HG03342 (cell line): ENCODE measurements at regions not wholly inside any gene's neighbourhood (a gene's known extent, or its start where the extent isn't known, plus 50 kb on each side); places are given as distances from the start of the nearest gene placed in this dataset.

Experiments
- ATAC-seq: cut with Tn5 transposase; IDR thresholded peaks from one replicate; pipeline ENCODE4 v1.9.1; 2021; ENCODE audit warnings: mild to moderate bottlenecking, moderate library complexity; ENCODE audit not compliant: unreplicated experiment

DNA sequence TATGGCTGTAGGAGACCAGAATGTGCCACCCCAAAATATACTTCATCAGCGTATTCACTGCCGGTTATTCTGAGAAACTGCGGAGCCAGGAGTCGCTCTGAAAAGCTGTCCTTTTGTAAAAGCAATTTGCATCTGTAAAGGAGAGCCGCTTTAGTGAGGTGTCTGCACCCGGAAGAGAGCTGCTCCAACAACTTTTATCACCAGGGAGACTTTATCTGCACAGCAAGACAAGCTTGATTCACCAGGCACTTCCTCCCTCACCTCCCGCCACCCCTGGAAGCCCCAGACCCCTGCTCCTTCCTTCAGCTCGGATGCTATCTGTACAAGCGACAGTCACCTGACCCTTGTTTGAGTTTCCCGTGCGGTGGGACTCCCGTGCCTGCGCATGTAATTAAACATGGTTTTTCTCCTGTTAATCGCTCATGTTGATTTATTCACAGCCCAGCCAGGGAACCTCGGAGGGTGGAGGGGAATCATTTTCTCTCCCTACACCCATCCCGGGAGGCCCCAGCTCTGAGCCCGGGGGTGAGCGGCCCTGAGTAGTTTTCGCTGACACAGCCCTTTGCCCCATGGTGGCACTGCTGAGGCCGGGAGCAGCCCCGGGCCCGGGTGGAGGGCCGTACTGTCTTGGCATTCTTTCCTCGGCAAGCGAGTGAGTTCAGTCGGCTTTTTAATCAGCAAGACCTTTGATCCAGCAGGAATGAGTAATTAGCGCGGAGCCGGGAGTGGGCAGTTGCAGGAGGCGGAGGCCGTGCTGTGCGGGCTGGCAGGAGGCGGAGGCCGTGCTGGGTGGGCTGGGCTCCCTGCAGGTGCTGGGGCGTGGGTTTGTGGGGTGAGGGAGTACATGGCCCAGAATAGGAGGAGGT, 222.7 kb upstream of the CIBAR2 start:
- no peak for ATAC-seq

DNA sequence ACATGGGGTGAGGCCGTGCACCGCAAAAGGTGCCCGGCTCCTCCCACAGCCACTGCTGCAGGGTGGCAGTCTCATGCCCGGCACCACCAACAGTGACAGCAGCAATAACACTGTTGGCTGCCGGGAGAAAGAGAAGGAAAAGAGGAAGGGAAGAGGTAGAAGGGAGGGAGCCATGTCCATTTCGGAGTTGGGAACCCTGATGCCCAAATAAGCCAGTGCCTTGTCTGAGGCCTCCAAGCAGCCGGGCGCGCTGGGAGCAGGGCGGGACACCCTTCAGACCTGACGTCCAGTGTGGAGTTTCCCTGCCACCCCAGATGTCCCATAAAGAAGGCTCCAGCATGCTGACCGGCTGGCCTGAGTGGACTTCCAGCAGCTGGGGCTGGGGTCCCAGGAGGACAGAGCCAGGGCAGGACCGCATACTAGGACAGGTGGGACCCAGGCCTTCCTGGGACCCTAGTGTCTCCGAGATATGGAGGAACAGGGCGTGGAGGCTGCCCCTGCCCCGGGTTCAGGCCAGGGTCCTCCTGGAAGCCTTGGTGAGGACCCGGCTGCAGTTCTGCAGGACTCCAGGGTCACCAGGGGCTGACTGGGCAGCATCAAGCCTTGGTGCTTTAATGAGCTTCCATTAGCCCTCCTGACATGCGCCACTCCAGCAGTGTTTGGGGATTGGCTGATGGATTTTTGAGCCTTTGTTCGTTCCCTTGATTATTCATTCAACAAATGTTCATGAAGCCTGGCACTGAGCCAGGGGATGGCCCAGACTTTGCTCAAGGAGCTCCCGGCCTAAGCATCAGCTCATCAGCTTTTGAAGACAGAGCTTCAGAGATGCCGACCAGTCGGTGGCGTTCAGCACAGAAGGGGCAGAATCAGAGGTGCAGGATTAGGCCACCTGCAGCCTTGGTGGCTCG, 223.6 kb upstream of the CIBAR2 start:
- ATAC-seq: no peak

DNA sequence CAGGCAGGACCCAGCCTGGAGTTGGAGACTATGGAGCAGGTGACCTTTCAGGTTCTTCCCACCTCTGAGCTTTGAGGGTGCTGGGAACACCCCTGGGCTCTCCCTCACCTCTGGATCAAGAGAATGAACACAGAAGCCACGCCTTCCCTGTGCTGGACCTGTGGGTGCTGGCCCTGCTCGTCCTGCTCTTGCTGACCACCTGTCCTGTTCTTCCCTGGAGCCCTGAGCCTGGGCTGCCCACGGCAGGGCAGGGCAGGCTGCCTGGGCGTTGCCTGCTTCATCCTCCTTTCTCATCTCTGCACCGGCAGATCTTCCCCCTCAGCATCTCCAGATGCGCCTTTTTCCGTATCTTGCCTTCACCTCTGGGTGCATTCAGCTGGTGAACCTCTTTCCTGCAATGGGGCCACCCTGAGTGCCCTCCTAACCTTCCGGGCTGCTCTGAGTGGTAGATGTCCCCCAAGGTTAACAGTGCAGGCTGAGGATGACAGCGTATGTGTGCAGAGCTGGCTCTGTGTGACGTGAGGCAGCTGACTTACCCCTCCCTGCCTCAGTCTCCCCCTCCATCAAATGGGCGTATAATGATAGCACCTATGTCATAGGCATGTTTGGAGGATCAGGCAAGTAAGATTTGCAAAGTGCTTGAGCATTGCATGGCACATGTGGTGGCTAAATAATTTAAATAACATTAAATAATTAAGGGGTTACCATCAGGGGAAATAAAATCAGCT, 225.8 kb upstream of the CIBAR2 start:
- ATAC-seq: no peak

- no peak for ATAC-seq
These were observed 226.3 kb upstream of the CIBAR2 start for GRCh38 chr16:85338638-85338982.

DNA sequence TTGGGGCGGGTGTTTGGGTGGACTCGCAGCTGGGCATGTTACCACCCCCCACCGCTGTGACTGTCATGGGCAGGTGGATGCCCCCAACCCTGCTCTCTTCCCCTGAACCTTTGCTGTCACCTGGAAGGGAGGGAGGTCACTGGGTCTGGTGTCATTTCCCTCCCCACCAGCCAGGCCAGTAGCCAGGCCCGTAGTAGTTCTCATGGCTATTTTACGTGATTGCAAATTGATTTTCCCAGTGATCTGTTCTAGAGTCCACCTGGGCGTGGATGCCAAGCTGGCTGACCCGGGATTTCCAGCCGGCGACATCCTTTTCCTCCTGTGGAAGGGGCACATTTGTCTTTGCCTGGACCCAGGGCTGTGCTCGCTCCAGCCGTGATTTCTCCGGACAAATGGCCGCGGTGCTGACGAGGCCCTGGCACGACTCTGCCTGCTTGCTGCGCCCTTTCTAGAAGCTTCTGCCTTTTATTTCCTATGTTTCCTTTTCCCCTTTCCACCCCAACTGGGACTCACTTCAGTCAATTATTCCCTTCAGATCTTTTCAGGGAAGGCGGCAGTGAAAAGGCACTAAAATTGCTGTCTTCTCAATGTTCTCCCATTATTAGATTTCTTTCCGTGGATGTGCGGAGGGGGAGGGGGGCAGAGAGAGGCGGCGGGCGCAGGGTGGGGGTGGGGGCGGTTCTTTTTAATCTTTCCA, 226.9 kb upstream of the CIBAR2 start:
- ATAC-seq: no peak

DNA sequence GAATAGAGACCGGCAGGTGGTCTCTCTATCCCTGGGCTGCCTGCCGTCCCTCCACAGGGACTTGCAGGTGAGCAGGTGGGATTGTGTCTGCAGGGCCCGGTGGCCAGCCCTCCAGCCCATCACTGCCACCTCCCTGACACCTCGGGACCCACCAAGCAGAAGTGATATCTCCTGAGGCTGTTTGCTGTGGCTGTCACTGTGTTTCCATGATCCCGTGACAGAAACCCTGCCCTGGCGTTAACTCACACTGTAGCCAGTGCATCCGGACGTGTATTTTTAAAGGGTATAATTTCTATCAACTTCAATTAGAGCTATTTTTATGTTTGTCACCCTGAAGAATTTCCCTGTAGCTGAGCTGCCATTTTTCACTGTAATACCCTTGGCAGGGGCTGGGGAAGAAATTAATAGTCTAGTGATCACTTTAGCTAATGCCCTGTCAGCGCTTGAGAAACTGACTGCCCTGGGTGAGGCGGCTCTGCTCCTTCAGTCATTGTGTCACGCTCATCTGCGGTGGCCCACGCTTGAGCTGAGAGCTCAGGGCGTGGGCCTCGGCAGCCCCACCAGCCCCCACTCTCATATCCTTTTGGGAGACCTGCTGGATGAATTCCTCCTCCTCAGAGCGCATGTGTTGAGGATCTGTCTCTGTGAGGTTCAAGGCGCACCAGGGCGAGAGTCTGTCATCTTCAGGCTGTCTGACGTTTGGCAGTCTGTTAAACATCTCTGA, 229.9 kb upstream of the CIBAR2 start:
- ATAC-seq: no peak

GRCh38 chr16:85344502-85345128, 232.3 kb upstream of the CIBAR2 start:
- no peak for ATAC-seq

DNA sequence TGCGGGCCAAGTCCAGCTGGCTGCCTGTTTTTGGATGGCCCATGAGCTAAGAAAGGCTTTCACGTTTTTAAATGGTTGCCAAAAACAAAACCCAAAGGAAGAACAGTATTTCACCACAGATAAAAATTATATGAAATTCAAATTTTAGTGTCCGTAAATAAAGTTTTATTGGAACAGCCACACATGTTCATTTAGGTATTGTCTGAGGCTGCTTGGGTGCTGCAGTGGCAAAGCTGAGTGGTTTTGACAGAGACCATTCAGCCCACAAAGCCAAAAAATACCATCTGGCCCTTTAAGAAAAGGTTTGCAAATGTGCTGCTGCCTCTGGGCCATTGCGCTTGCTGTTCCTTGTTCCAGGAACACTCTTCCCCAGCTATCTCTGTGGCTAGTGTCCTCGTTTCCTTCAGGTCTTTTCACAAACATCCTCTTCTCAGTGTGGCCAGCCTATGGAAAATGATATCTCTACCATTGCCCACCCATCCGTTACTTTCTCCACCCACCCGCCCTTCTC, 232.9 kb upstream of the CIBAR2 start:
- ATAC-seq: no peak

DNA sequence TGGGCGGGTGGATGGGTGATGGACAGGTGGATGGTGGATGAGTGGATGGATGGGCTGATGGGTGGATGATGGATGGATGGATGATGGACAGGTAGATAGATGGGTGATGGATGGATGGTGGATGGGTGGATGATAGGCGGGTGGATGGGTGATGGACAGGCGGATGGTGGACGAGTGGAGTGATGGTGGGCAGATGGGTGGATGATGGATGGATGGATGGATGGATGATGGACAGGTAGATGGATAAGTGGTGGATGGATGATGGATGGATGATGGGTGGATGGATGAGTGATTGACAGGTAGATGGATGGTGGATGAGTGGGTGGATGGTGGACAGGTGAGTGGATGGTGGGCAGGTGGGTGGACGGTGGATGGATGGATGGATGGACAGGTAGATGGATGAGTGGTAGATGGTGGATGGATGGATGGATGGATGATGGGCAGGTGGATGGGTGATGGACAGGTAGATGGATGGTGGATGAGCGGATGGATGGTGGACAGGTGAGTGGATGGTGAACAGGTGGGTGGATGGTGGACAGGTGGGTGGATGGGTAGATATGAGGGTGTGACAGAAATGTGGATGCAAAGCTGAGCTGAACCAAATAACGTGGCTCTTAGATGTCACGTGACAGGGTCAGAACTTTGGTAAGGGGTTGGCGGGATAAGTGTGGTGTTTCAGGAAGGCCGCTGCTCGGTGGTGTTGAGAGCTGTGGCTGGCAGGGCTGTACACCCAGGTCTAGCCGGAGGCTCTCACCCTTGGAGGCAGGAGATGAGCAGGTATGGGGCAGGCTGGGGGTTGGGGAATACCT, 234.3 kb upstream of the CIBAR2 start:
- ATAC-seq: no peak

DNA sequence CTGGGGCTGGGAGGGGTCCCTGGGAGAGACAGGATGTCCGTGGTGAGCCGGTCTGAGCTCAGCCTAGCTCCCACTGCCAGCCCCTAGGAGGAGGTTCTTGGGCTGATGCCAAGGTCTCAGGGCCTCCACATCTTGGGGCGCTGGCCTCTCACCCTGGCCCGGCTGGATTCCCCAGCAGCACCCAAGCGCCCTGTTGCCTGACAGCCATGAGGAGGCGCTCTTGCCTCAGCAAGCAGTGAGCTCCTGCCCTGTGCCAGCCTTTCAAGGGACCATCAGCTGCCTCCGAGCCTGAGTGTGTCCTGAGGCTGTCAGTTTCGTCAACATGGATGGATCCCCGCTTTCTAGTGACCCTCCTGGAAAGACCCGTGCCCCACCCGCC, 234.9 kb upstream of the CIBAR2 start:
- ATAC-seq: no peak

DNA sequence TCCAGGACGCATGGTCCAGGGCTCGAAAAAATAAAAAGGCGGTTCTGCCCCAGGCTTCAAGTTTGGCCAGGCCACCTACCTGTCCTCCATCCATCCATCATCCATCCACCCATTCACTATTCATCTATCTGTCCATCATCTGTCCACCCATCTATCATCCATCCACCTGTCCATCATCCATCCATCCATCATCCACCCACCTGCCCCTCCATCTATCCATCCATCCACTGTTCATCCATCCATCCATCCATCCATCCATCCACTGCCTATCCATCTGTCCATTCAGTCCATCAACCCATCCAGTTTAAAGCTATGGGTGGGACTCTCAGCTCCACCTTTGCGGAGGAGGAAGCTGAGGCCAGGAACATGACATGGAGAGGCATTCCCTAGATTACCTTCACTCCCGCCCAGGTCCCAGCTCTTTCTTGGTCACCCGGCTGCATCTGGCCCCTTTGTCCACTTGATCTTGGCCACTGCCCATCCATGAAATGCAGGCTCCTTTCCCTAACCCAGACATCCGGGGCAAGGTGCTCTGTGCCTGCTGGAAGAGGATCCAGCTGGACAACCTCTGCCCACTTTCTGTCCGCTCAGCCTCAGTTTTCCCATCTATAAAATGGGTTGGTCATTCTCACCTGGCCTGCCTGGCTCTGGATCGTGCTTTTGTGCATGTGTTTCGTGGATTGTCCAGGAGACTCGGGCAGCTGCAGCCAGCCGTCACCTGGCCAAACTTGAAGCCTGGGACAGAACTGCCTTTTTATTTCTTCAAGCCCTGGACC, 236.0 kb upstream of the CIBAR2 start:
- ATAC-seq: no peak

- ATAC-seq: no peak
These were observed 236.7 kb upstream of the CIBAR2 start for GRCh38 chr16:85348911-85349334.

GRCh38 chr16:85349365-85350145, 237.3 kb upstream of the CIBAR2 start:
- no peak for ATAC-seq

GRCh38 chr16:85350146-85350728, 238.0 kb upstream of the CIBAR2 start:
- no peak for ATAC-seq

- ATAC-seq: no peak
These were observed 238.7 kb upstream of the CIBAR2 start for GRCh38 chr16:85350973-85351372.

GRCh38 chr16:85353013-85353412, 240.7 kb upstream of the CIBAR2 start:
- ATAC-seq: no peak
